AG09309 (cell line): ENCODE measurements at regions not wholly inside any gene's neighbourhood (a gene's known extent, or its start where the extent isn't known, plus 50 kb on each side); places are given as distances from the start of the nearest gene placed in this dataset.
"Not testable (repeated sequence)": the region's sequence is repeated elsewhere in the genome, so short reads cannot be mapped to it uniquely, and the experiment has no call there.

Source experiments
- DNase-seq: peaks from one replicate; pipeline ENCODE4 v3.0.0-alpha.2; 2010; ENCODE audit warnings: low read depth
- H3K4me3 ChIP-seq: 2 replicates; pipeline ENCODE4 v1.5.1; 2011; ENCODE audit warnings: mild to moderate bottlenecking, low read depth, low read length, moderate library complexity; ENCODE audit not compliant: control insufficient read depth
- TF ChIP-seq, protein P1 (sequence below): IDR thresholded peaks from 2 replicates; pipeline ENCODE4 v1.5.1; 2011; ENCODE audit warnings: mild to moderate bottlenecking, low read depth, low read length, inconsistent platforms; ENCODE audit not compliant: insufficient read depth, control insufficient read depth; ENCODE audit errors: missing control alignments

DNA sequence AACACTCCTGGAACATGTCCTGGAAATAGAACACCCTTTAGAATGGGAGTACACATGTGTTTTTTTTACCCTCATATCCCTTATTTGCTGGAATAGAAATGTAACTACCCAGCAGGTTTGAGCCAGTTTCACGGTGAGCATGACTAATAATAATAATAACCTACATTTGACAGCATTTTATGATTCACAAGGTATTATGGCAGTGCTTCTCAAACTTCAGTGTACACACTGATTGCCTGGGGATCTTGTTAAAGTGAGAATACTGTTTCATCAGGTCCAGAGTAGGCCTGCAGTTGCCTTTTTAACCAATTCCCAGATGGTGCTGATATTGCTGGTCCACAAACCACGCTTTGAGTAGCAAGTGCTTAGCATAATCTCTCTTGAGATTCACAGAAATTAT is 63.9 kb downstream of the NFKBIZ start:
- TF ChIP-seq, protein P1, sequence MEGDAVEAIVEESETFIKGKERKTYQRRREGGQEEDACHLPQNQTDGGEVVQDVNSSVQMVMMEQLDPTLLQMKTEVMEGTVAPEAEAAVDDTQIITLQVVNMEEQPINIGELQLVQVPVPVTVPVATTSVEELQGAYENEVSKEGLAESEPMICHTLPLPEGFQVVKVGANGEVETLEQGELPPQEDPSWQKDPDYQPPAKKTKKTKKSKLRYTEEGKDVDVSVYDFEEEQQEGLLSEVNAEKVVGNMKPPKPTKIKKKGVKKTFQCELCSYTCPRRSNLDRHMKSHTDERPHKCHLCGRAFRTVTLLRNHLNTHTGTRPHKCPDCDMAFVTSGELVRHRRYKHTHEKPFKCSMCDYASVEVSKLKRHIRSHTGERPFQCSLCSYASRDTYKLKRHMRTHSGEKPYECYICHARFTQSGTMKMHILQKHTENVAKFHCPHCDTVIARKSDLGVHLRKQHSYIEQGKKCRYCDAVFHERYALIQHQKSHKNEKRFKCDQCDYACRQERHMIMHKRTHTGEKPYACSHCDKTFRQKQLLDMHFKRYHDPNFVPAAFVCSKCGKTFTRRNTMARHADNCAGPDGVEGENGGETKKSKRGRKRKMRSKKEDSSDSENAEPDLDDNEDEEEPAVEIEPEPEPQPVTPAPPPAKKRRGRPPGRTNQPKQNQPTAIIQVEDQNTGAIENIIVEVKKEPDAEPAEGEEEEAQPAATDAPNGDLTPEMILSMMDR = no peak
- no peak for DNase-seq
- H3K4me3 ChIP-seq = no peak overlapping the region

DNA sequence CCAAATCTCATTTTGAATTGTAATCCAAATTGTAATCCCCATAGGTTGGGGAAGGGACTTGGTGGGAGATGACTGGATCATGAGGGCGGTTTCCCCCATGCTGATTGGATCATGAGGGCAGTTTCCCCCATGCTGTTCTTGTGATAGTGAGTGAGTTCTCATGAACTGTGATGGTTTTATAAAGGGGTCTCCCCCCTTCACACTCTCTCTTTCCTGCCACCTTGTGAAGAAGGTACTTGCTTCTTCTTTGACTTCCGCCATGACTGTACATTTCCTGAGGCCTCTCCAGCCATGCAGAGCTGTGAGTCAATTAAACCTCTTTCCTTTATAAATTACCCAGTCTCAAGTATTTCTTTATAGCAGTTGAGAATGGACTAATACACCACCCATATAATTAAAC is 68.4 kb downstream of the NFKBIZ start:
- not testable (repeated sequence) for H3K4me3 ChIP-seq, DNase-seq

DNA sequence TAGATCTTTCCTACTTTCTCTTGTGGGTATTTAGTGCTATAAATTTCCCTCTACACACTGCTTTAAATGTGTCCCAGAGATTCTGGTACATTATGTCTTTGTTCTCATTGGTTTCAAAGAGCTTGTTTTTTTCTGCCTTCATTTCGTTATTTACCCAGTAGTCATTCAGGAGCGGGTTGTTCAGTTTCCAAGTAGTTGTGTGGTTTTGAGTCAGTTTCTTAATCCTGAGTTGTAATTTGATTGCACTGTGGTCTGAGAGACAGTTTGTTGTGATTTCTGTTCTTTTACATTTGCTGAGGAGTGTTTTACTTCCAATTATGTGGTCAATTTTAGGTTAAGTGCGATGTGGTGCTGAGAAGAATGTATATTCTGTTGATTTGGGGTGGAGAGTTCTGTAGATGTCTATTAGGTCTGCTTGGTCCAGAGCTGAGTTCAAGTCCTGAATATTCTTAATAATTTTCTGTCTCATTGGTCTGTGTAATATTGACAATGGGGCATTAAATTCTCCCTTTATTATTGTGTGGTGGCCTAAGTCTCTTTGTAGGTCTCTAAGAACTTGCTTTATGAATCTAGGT is 72.9 kb downstream of the NFKBIZ start:
- not testable (repeated sequence) for H3K4me3 ChIP-seq, DNase-seq

DNA sequence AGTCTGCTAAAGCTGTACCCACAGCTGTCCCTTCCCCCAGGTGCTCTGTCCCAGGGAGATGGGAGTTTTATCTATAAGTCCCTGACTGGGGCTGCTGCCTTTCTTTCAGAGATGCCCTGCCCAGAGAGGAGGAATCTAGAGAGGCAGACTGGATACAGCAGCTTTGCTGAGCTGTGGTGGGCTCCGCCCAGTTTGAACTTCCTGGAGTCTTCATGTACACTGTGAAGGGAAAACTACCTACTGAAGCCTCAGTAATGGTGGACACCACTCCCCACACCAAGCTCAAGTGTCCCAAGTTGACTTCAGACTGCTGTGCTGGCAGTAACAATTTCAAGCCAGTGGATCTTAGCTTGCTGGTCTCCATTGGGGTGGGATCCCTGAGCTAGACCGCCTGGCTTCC is 75.3 kb downstream of the NFKBIZ start:
- not testable (repeated sequence) for DNase-seq, H3K4me3 ChIP-seq

DNA sequence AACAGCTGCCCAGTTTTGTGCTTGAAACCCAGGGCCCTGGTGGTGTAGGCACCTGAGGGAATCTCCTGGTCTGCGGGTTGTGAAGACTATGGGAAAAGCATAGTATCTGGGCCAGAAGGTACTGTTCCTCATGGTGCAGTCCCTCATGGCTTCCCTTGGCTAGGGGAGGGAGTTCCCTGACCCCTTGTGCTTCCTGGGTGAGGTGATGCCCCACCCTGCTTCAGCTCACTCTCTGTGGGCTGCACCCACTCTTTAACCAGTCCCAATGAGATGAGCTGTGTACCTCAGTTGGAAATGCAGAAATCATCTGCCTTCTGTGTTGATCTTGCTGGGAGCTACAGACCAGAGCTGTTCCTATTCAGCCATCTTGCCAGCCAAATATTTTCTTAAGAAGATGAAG is 75.8 kb downstream of the NFKBIZ start:
- H3K4me3 ChIP-seq, DNase-seq: not testable (repeated sequence)

DNA sequence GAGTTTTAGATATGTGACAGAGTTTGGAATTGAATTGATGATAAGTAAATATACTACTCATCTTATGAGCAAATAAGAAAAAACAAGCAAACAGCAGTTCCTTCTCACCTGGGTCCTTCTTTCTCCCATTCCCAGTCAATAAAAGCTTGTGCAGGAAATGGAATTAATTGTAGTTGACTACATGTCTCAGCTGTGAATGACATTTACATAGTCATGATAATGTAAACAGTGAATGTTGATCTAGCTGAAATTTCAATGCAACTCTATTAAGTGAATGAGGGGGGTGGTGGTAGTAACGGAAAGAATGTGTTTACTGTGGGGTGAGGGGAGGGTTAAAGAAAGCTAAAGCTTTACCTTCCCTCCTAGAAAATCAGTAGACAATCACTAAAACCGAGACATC is 76.2 kb downstream of the NFKBIZ start:
- TF ChIP-seq, protein P1 = no peak
- no peak overlapping the region for H3K4me3 ChIP-seq

DNA sequence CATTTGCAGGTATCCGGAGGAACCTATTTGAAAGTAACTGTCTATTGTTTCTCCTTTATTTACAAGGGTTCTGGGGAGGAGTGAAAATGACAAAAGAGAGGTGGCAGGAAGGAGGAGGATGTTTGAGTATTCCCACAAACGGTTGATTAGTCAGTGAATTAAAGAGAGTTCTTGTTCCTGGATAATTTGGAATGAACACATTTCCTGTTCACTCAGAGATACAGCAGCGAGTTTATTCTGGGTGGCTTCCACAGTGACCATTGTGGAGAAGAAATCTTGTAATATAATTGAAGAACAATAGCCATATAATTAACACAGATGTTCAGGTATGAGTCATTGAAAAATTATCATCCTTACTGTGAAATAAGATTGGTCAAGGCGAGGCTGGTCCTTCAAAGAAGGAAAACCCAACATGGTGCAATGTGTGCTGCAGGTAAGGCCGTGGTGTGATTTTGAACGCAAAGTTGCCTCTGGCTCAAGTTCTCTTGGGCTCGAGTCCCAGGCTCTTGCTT is 77.3 kb downstream of the NFKBIZ start:
- H3K4me3 ChIP-seq = no peak overlapping the region
- TF ChIP-seq, protein P1 = no peak
- DNase-seq = no peak

More for the DNA sequence above, 76.2 kb downstream of the NFKBIZ start:
- DNase-seq = no peak

DNA sequence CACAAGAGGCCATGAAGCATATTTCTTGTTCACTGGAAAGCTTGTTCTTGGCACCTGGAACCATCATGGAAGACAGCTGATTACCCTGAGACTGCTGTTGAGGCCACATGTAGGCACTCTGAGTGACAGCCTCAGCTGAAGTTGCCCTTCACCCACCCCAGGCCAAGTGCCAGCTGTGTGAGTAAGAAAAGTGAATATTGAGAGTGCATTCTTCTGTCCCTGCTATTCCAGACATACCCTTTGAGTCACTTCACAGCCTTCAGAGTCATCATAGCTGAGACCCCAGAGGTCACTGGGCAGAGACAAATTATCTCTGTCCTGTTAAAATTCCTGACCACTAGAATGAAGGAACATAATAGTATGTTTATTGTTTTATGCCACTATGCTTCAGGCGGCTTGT is 79.6 kb downstream of the NFKBIZ start:
- no peak overlapping the region for H3K4me3 ChIP-seq
- TF ChIP-seq, protein P1 = no peak
- no peak for DNase-seq

DNA sequence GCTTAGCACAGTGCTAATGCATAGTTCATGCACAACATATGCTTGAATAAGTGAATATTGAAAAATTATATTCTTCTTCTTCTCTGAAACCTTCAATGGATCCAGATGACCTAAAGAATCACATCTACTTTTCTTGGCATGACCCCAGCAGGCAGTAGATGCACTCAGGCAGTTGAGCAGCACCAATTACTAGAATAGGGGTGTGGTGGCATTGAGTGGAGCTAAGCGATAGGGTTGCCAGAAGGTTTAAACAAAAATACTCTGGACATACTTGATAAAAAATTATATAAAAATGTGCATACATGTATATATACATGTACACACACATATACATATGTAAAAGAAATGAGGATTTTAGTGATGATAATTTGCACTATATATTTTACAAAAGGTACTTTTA is 81.8 kb downstream of the NFKBIZ start:
- H3K4me3 ChIP-seq = no peak overlapping the region
- no peak for DNase-seq
- TF ChIP-seq, protein P1 = no peak
